Astrocyte (in vitro differentiated cells and primary cell): ENCODE measurements at regions not wholly inside any gene's neighbourhood (a gene's known extent, or its start where the extent isn't known, plus 50 kb on each side); places are given as distances from the start of the nearest gene placed in this dataset.

Experiments
- DNase-seq: peaks from one replicate; pipeline ENCODE4 v3.0.0-alpha.2; 2010; ENCODE audit warnings: low read depth
- FAIRE-seq: peaks from 2 replicates; lab custom pipeline; 2011; peaks lifted over from hg19 to GRCh38; lab: Jason Lieb, UNC
- H2AFZ ChIP-seq: 2 replicates; pipeline ENCODE4 v1.6.0; 2012; ENCODE audit warnings: low read depth, low read length, inconsistent platforms
- H3K27ac ChIP-seq: 2 replicates; pipeline ENCODE4 v1.5.1; 2011; ENCODE audit warnings: low read depth, low read length, inconsistent platforms
- H3K27me3 ChIP-seq: 2 replicates; pipeline ENCODE4 v1.6.0; 2011; ENCODE audit warnings: low read length, inconsistent platforms; ENCODE audit not compliant: insufficient read depth
- H3K36me3 ChIP-seq: 2 replicates; pipeline ENCODE4 v1.5.1; 2011; ENCODE audit warnings: low read length, inconsistent platforms; ENCODE audit not compliant: insufficient read depth
- H3K4me1 ChIP-seq: 2 replicates; pipeline ENCODE4 v1.5.1; 2011; ENCODE audit warnings: low read length, inconsistent platforms; ENCODE audit not compliant: insufficient read depth
- H3K4me2 ChIP-seq: 2 replicates; pipeline ENCODE4 v1.6.0; 2012; ENCODE audit warnings: low read length, inconsistent platforms
- H3K4me3 ChIP-seq: 2 replicates; pipeline ENCODE4 v1.5.1; 2011; ENCODE audit warnings: low read depth, mild to moderate bottlenecking, low read length, inconsistent platforms; ENCODE audit not compliant: insufficient read depth
- H3K79me2 ChIP-seq: 2 replicates; pipeline ENCODE4 v1.6.0; 2012; ENCODE audit warnings: mild to moderate bottlenecking, low read length, inconsistent platforms; ENCODE audit not compliant: insufficient read depth
- H3K9ac ChIP-seq: 2 replicates; pipeline ENCODE4 v1.6.0; 2012; ENCODE audit warnings: mild to moderate bottlenecking, low read length, inconsistent platforms
- H3K9me3 ChIP-seq: 2 replicates; pipeline ENCODE4 v1.5.1; 2012; ENCODE audit warnings: low read depth, mild to moderate bottlenecking, low read length, inconsistent platforms; ENCODE audit not compliant: insufficient read depth
- H4K20me1 ChIP-seq: 2 replicates; pipeline ENCODE4 v1.6.0; 2012; ENCODE audit warnings: low read length, inconsistent platforms; ENCODE audit not compliant: insufficient read depth
- H3K27ac Mint-ChIP-seq: one replicate; pipeline ENCODE4 v1.8.0; 2021; ENCODE audit warnings: mild to moderate bottlenecking, mixed read lengths; ENCODE audit not compliant: unreplicated experiment
- H3K27me3 Mint-ChIP-seq: one replicate; pipeline ENCODE4 v1.8.0; 2021; ENCODE audit warnings: low read depth, mixed read lengths; ENCODE audit not compliant: unreplicated experiment
- H3K36me3 Mint-ChIP-seq: one replicate; pipeline ENCODE4 v1.8.0; 2021; ENCODE audit warnings: low read depth, mixed read lengths; ENCODE audit not compliant: unreplicated experiment
- H3K4me1 Mint-ChIP-seq: one replicate; pipeline ENCODE4 v1.8.0; 2021; ENCODE audit warnings: low read depth, mixed read lengths; ENCODE audit not compliant: unreplicated experiment
- H3K4me3 Mint-ChIP-seq: one replicate; pipeline ENCODE4 v1.8.0; 2021; ENCODE audit warnings: mild to moderate bottlenecking, moderate library complexity, mixed read lengths; ENCODE audit not compliant: unreplicated experiment
- H3K9me3 Mint-ChIP-seq: one replicate; pipeline ENCODE4 v1.8.0; 2021; ENCODE audit warnings: mild to moderate bottlenecking, mixed read lengths; ENCODE audit not compliant: unreplicated experiment
- CTCF ChIP-seq: IDR thresholded peaks from 2 replicates; pipeline ENCODE4 v1.5.1; 2011; ENCODE audit warnings: low read depth, mild to moderate bottlenecking, inconsistent platforms, low read length, moderate library complexity; ENCODE audit not compliant: insufficient read depth
- EZH2 ChIP-seq: IDR thresholded peaks from 2 replicates; pipeline ENCODE4 v1.6.1; 2012; ENCODE audit warnings: mild to moderate bottlenecking, low read length, inconsistent platforms; ENCODE audit not compliant: insufficient read depth

GRCh38 chr7:131234719-131235488 lies 92.8 kb upstream of the MKLN1 start:
- H3K27me3 Mint-ChIP-seq, result no peaks in the 10 kb centered on the region
- peak overlapping the region; percentile 94 for H3K27ac ChIP-seq
- H3K4me3 Mint-ChIP-seq, result peak overlapping the region; percentile 8
- peak overlapping the region; percentile 82 for H3K4me2 ChIP-seq
- no peaks in the 10 kb centered on the region for H3K79me2 ChIP-seq
- no peaks in the 10 kb centered on the region for H3K36me3 Mint-ChIP-seq
- peak overlapping the region; percentile 99 for H3K27ac Mint-ChIP-seq
- peak overlapping the region; percentile 84 for H3K9ac ChIP-seq
- H3K4me1 Mint-ChIP-seq, result peaks cover 36% of the 10 kb centered on the region
- DNase-seq, result no peak
- H2AFZ ChIP-seq, result peak overlapping the region; percentile 53
- TF ChIP-seq EZH2 (no peak), CTCF (no peak)
- H3K9me3 ChIP-seq, result no peaks in the 10 kb centered on the region
- no peak for FAIRE-seq
- peak overlapping the region; percentile 43 for H3K4me3 ChIP-seq
- no peaks in the 10 kb centered on the region for H3K27me3 ChIP-seq
- H4K20me1 ChIP-seq, result no peaks in the 10 kb centered on the region
- H3K4me1 ChIP-seq, result peaks cover 32% of the 10 kb centered on the region
- H3K9me3 Mint-ChIP-seq, result peaks cover 3% of the 10 kb centered on the region
- H3K36me3 ChIP-seq, result no peaks in the 10 kb centered on the region

GRCh38 chr7:131235489-131236317 lies 92.0 kb upstream of the MKLN1 start:
- H3K4me3 ChIP-seq, result peak overlapping the region; percentile 43
- peak; percentile 72 for FAIRE-seq
- peak; percentile 100 for DNase-seq

More at GRCh38 chr7:131235489-131236317, 92.0 kb upstream of the MKLN1 start:
- Histone ChIP-seq H4K20me1 (no peaks in the 10 kb centered on the region), H3K27ac (peak overlapping the region; percentile 94), H3K4me1 (peaks cover 32% of the 10 kb centered on the region), H3K9me3 (no peaks in the 10 kb centered on the region), H3K27me3 (no peaks in the 10 kb centered on the region), H3K36me3 (no peaks in the 10 kb centered on the region), H3K79me2 (no peaks in the 10 kb centered on the region), H3K9ac (peak overlapping the region; percentile 84), H3K4me2 (peak overlapping the region; percentile 82), H2AFZ (peak overlapping the region; percentile 53)
- no peak for TF ChIP-seq EZH2
- no peak for TF ChIP-seq CTCF
- Mint-ChIP-seq H3K36me3 (no peaks in the 10 kb centered on the region), H3K27ac (peak overlapping the region; percentile 99), H3K9me3 (peaks cover 3% of the 10 kb centered on the region), H3K4me3 (peak overlapping the region; percentile 8), H3K27me3 (no peaks in the 10 kb centered on the region), H3K4me1 (peaks cover 36% of the 10 kb centered on the region)
